ENCODE measurements at regions not wholly inside any gene's neighbourhood (a gene's known extent, or its start where the extent isn't known, plus 50 kb on each side); places are given as distances from the start of the nearest gene placed in this dataset.

DNA sequence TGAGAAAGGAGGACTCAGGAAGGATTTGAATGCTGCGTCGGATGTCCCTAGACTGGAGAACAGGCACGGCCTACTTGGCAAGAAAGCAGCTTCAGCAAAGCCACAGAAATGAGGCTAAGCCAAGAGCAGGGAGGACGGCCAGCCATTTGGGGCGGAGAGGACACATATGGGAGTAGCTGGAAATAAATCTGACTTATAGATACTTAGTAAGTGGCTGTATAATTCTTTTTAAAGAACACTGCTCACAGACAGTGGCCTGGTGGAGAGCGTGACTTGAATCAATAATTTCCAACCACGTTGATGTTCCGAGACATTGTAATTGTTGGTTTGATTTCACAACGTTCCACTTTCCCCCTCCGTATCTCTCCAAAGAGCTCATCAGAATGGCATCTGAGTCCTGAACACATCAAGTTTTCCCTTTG lies 67.7 kb upstream of the JCAD start:
- FAIRE-seq, result no peak
- DNase-seq (ENCODE audit: insufficient read length, low spot score), result no peak

DNA sequence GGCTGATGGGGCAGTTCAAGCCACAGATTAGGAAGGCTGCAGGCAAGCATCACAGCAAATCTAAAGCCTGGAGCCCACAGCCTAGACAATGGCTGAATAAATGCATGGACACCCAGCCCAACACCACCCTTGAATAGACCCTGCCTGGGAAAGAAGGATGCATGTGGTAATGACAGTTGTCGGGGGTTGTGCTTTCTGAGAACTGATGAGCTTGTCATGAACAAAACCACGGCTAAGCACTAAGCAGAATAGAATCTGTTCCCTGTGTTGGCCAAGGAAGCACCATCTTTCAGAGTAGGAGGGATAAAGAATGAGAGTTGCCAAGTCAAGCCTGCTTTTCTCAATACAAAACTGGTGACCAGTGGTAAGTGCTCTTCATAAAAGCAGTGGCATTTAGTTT lies 66.1 kb upstream of the JCAD start:
- no peak for DNase-seq (ENCODE audit: insufficient read length, low spot score)
- no peak for FAIRE-seq

DNA sequence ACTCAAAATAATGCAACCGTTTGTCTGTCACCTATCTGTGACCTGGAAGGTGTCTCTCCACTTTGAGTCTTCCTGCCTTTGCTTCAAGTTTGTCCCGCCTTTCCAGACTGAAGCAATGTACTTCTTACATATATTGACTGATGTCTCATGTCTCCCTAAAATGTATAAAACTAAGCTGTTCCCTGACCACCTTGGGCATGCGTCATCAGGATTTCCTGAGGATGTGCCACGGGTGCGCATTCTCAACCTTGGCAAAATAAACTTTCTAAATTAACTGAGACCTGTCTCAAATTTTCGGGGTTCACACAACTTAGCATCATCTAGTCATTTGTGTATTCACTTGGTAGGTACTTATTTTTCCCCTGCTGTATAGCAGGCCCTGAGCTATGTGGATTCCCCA lies 65.3 kb upstream of the JCAD start:
- FAIRE-seq, result no peak

DNA sequence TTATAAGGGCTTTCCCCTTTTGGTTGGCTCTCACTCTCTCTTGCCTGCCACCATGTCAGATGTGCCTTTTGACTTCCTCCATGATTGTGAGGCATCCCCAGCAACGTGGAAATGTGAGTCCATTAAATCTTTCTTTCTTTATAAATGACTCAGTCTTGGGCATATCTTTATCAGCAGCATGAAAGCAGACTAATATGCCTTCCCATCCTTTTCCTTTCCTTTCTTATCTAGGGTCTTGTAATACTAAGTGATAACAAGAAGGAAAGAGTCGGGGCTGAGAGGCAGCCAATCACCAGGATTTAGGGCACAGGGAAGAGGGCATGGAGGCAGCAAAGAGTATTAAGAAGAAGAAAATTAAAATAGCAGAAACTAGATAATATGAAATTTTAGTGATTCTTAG lies 62.0 kb upstream of the JCAD start:
- DNase-seq (ENCODE audit: insufficient read length, low spot score) (no peak), FAIRE-seq (no peak)

More for the DNA sequence above, 65.3 kb upstream of the JCAD start:
- no peak for DNase-seq (ENCODE audit: insufficient read length, low spot score)

- DNase-seq (ENCODE audit: insufficient read length, low spot score) (no peak), FAIRE-seq (no peak)
Measured at GRCh38 chr10:30118590-30118989, 59.2 kb upstream of the JCAD start.

DNA sequence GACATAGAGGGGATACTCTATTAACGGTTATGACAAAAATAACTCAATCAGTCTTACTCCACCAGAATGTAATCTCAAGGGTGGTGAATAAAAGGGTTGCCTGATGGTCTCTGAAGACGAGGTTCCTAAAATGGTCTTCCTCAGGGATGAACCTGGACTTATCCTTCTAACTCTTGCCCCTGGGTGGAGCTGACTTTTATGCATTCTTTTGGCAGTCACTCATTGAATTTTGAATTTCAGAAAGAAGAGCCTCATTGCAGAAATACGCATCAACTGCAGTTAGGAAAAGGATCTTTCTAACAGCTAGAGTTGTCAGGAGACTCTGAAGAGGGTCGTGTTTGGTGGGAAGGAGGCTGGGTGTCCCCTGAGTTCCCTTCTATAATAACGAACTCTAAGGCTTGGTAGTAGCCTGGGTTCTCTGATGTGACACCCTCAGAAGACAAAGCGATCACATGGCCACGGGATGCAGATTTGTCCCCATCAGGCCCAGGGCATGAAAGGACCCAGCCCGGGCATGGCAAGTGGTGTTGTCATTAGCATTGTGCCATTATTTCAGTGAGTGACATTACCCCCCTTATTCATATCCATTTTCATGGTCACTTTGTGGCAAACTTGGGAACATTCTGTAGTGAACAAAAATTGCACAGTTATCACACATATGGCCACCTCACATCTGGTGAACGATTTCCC lies 58.6 kb upstream of the JCAD start:
- DNase-seq (ENCODE audit: insufficient read length, low spot score) (no peak), FAIRE-seq (no peak)

DNA sequence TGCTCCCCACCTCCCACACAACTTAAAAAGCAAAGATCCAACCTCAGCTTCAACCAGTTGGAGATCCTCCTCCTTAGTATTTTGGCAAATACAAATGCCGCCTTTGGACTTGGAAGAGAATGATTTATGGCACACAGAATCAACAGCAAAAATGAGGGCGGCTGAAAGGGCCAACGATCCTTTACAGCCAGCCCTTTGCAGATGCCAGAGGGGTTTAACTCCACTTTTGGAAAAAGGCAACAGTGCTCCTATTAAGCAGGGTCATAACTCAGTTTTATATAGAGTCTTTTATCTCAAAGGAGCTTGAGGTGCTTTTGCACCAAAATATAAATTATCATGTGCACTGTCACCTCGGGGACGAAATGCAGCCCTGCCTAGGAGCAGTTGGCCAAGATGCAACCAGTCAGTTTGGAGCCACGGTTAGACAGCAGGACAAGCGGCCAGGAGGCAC lies 56.7 kb upstream of the JCAD start:
- DNase-seq (ENCODE audit: insufficient read length, low spot score) (no peak), FAIRE-seq (no peak)

DNA sequence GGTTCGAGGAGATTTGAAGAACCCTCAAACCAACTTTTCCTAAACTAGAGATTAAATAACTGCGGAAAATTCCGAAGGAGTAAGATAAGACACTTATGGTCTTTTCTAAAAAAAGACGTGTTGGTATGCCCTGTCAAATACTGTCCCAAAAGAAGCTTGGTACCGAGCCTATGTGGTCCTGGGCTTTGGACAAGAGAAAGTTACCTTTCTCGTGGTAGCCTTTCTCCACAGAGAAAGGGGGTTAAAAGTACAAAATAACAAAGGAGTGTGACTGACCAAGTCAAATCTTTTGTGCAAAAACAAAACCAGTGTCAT lies 56.2 kb upstream of the JCAD start:
- no peak for DNase-seq (ENCODE audit: insufficient read length, low spot score)
- FAIRE-seq, result no peak

GRCh38 chr10:30114881-30115625 lies 55.7 kb upstream of the JCAD start:
- no peak for FAIRE-seq

DNA sequence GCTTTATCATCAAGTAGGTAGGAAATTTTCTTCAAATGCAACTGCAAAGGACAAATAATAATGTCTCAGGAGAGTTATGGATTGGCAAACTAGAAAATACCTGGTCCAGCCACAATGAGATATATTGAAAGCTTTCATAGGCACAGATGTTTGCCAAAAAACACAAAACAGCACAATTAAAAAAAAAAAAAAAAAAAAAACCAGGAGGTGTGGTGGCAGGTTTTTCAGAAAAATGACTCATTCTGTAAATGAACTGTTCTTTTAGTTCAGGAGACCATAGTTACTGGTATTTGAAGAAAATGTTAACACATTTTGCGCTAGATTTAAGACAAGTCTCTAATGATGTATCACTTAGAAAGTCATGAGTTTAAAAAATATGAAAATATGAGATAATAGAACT lies 55.0 kb upstream of the JCAD start:
- no peak for FAIRE-seq
- DNase-seq (ENCODE audit: insufficient read length, low spot score), result no peak

More at GRCh38 chr10:30114881-30115625, 55.7 kb upstream of the JCAD start:
- no peak for DNase-seq (ENCODE audit: insufficient read length, low spot score)

DNA sequence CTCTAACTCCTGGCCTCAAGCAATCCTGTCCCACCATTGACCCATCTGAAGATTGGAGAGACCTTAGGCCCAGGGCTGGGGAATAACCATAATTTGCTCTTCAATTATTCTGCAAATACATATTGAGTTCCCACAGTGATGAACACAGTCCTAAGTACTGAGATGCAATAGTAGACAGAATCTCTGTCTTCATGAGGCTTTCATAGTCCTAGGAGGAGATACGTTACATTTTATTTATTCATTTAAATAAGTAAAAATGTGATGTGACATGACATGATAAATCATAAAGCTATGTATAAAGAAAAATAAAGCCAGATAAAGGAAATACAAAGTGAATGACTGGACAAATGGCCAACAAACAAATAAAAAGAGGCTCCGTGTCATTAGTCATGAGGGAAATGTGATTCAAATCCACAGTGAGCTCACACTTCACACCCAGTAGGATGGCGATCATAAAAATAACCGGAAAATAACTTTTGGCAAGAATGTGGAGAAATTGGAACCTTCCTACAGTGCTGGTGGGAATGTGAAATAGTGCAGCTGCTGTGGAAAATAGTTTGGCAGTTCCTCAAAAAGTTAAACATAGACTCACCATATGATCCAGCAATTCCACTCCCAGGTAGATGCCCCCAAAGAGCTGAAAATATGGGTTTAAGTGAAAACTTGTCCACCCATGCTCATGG lies 52.1 kb upstream of the JCAD start:
- FAIRE-seq (no peak), DNase-seq (ENCODE audit: insufficient read length, low spot score) (no peak)

All from GM19239 (cell line).